IMR-90 (cell line): ENCODE measurements at regions not wholly inside any gene's neighbourhood (a gene's known extent, or its start where the extent isn't known, plus 50 kb on each side); places are given as distances from the start of the nearest gene placed in this dataset.
A peak's percentile ranks its signal among the peaks of the same experiment; 100 is the strongest.

Experiments used
- ATAC-seq: fragments of 200-7000 bp; cut with Tn5 transposase; 2 replicates; pipeline ENCODE4 v1.9.1; 2020; ENCODE audit warnings: low read depth, mild to moderate bottlenecking, moderate library complexity
- BruUV-seq: library from RNA; stranded (reverse); fragments of 400-500 nt; replicated peaks from 2 replicates; lab custom pipeline; 2021; lab: Mats Ljungman, UMichigan
- CTCF ChIA-PET: fragments of 300-600 bp; formaldehyde crosslinking; extraction: SDS; loops from one replicate; lab custom pipeline; 2021; ENCODE audit warnings: antibody characterized with exemption; lab: Yijun Ruan, JAX
- POLR2A ChIA-PET: fragments of 300-600 bp; sonication (Branson Sonifier 250); formaldehyde crosslinking; loops from one replicate; lab custom pipeline; 2022; ENCODE audit warnings: antibody characterized with exemption; ENCODE audit not compliant: unreplicated experiment; lab: Charles Lee
- DNase-seq: peaks from one replicate; pipeline ENCODE4 v3.0.0; 2013
- H2AFZ ChIP-seq: replicated peaks from 2 replicates; pipeline ENCODE3; 2013; ENCODE audit warnings: low read length, mild to moderate bottlenecking; ENCODE audit not compliant: poor library complexity
- H2AK5ac ChIP-seq: 2 replicates; pipeline ENCODE4 v1.6.1; 2013; ENCODE audit warnings: low read depth, low read length, inconsistent platforms
- H2AK9ac ChIP-seq: replicated peaks from 2 replicates; pipeline ENCODE3; 2013; ENCODE audit warnings: mild to moderate bottlenecking, low read depth, low read length, moderate library complexity; ENCODE audit not compliant: poor library complexity
- H2BK120ac ChIP-seq: 2 replicates; pipeline ENCODE4 v1.6.1; 2013; ENCODE audit warnings: low read depth, low read length, inconsistent platforms
- H2BK15ac ChIP-seq: 3 replicates; pipeline ENCODE4 v1.6.1; 2013; ENCODE audit warnings: low read depth, low read length, inconsistent platforms
- H2BK20ac ChIP-seq: 2 replicates; pipeline ENCODE4 v1.6.1; 2013; ENCODE audit warnings: low read depth, mild to moderate bottlenecking, inconsistent platforms, low read length, moderate library complexity
- H2BK5ac ChIP-seq: 2 replicates; pipeline ENCODE4 v1.6.1; 2013; ENCODE audit warnings: mild to moderate bottlenecking, low read depth, low read length, inconsistent platforms; ENCODE audit not compliant: poor library complexity, severe bottlenecking
- H3K14ac ChIP-seq: replicated peaks from 2 replicates; pipeline ENCODE4 v1.6.1; 2013; ENCODE audit warnings: low read depth, low read length, inconsistent platforms
- H3K18ac ChIP-seq: 2 replicates; pipeline ENCODE4 v1.6.1; 2013; ENCODE audit warnings: low read depth, low read length, control low read depth
- H3K23ac ChIP-seq: 2 replicates; pipeline ENCODE4 v1.6.1; 2013; ENCODE audit warnings: low read depth, low read length, inconsistent platforms
- H3K27ac ChIP-seq: 2 replicates; pipeline ENCODE4 v1.5.1; 2013; ENCODE audit warnings: mild to moderate bottlenecking, control low read depth, low read length; ENCODE audit not compliant: insufficient read depth
- H3K27me3 ChIP-seq: 2 replicates; pipeline ENCODE4 v1.6.1; 2013; ENCODE audit warnings: low read length; ENCODE audit not compliant: control insufficient read depth, insufficient read depth
- H3K36me3 ChIP-seq: 2 replicates; pipeline ENCODE4 v1.6.1; 2013; ENCODE audit warnings: low read length, mixed read lengths; ENCODE audit not compliant: control insufficient read depth, insufficient read depth
- H3K4ac ChIP-seq: 2 replicates; pipeline ENCODE4 v1.6.1; 2013; ENCODE audit warnings: low read depth, low read length, inconsistent platforms
- H3K4me1 ChIP-seq: 2 replicates; pipeline ENCODE4 v1.6.1; 2013; ENCODE audit warnings: low read length, mixed read lengths; ENCODE audit not compliant: control insufficient read depth, insufficient read depth
- H3K4me2 ChIP-seq: 2 replicates; pipeline ENCODE4 v1.6.1; 2013; ENCODE audit warnings: low read depth, mild to moderate bottlenecking, control low read depth, low read length, moderate library complexity
- H3K4me3 ChIP-seq: 2 replicates; pipeline ENCODE4 v1.5.1; 2013; ENCODE audit warnings: low read depth, mild to moderate bottlenecking, control low read depth, low read length, moderate library complexity; ENCODE audit not compliant: insufficient read depth
- H3K56ac ChIP-seq: 2 replicates; pipeline ENCODE4 v1.6.1; 2013; ENCODE audit warnings: low read length, inconsistent platforms; ENCODE audit not compliant: insufficient read depth; ENCODE audit errors: extremely low read depth
- H3K79me1 ChIP-seq, 2 experiments: 2 replicates each; pipeline ENCODE4 v1.6.1; 2013; ENCODE audit warnings: low read length in 2 of 2, inconsistent platforms in 1 of 2, low read depth in 1 of 2
- H3K9ac ChIP-seq: 2 replicates; pipeline ENCODE4 v1.6.1; 2013; ENCODE audit warnings: low read depth, low read length, control low read depth
- H3K9me1 ChIP-seq: 2 replicates; pipeline ENCODE4 v1.6.1; 2013; ENCODE audit warnings: low read length, inconsistent platforms; ENCODE audit not compliant: insufficient read depth
- H3K9me3 ChIP-seq: 2 replicates; pipeline ENCODE4 v1.6.1; 2013; ENCODE audit warnings: low read length; ENCODE audit not compliant: control insufficient read depth, insufficient read depth
- H4K20me1 ChIP-seq: 2 replicates; pipeline ENCODE4 v1.6.1; 2013; ENCODE audit warnings: low read length, inconsistent platforms; ENCODE audit not compliant: insufficient read depth
- H4K5ac ChIP-seq: 2 replicates; pipeline ENCODE4 v1.6.1; 2013; ENCODE audit warnings: mild to moderate bottlenecking, low read depth, low read length, control low read depth
- H4K8ac ChIP-seq, 2 experiments: 2 replicates each; pipeline ENCODE4 v1.6.1; 2013; ENCODE audit warnings: low read depth in 2 of 2, low read length in 2 of 2, control low read depth in 1 of 2, inconsistent platforms in 1 of 2
- H4K91ac ChIP-seq: 2 replicates; pipeline ENCODE4 v1.6.1; 2013; ENCODE audit warnings: low read depth, low read length, inconsistent platforms; ENCODE audit not compliant: insufficient read depth
- BHLHE40 ChIP-seq: fragments of 150-350 bp; IDR thresholded peaks from 2 replicates; pipeline ENCODE4 v1.6.1; 2016; ENCODE audit warnings: mild to moderate bottlenecking, low read depth, low read length
- CEBPB ChIP-seq: IDR thresholded peaks from 2 replicates; pipeline ENCODE4 v1.6.1; 2012; ENCODE audit warnings: low read depth, low read length, improper control_type of control experiment
- CHD1 ChIP-seq: IDR thresholded peaks from 2 replicates; pipeline ENCODE4 v1.6.1; 2012; ENCODE audit warnings: low read depth, low read length, improper control_type of control experiment
- CTCF ChIP-seq: conservative IDR thresholded peaks from 2 replicates; pipeline ENCODE4 v1.5.1; 2012; ENCODE audit warnings: mild to moderate bottlenecking, low read depth, low read length, improper control_type of control experiment
- ELK1 ChIP-seq: fragments of 150-350 bp; IDR thresholded peaks from 2 replicates; pipeline ENCODE4 v1.6.1; 2016; ENCODE audit warnings: low read depth, mild to moderate bottlenecking, low read length, moderate library complexity, borderline replicate concordance
- FOS ChIP-seq: fragments of 150-350 bp; IDR thresholded peaks from 2 replicates; pipeline ENCODE4 v1.6.1; 2016; ENCODE audit warnings: low read depth, low read length
- MAFK ChIP-seq: IDR thresholded peaks from 2 replicates; pipeline ENCODE4 v1.6.1; 2012; ENCODE audit warnings: low read depth, low read length, improper control_type of control experiment
- MAZ ChIP-seq: IDR thresholded peaks from 2 replicates; pipeline ENCODE4 v1.6.1; 2012; ENCODE audit warnings: low read depth, mild to moderate bottlenecking, low read length, improper control_type of control experiment, moderate library complexity, borderline replicate concordance
- MXI1 ChIP-seq: IDR thresholded peaks from 2 replicates; pipeline ENCODE4 v1.6.1; 2012; ENCODE audit warnings: low read depth, mild to moderate bottlenecking, low read length, moderate library complexity, borderline replicate concordance
- NFE2L2 ChIP-seq: fragments of 150-350 bp; IDR thresholded peaks from 2 replicates; pipeline ENCODE4 v1.6.1; 2016; ENCODE audit warnings: low read depth, mild to moderate bottlenecking, low read length
- POLR2A ChIP-seq: IDR thresholded peaks from 2 replicates; pipeline ENCODE4 v1.6.1; 2012; ENCODE audit warnings: mild to moderate bottlenecking, low read depth, low read length
- RAD21 ChIP-seq: IDR thresholded peaks from 2 replicates; pipeline ENCODE4 v1.6.1; 2012; ENCODE audit warnings: low read length, improper control_type of control experiment
- RCOR1 ChIP-seq: IDR thresholded peaks from 2 replicates; pipeline ENCODE4 v1.6.1; 2012; ENCODE audit warnings: mild to moderate bottlenecking, low read length, improper control_type of control experiment; ENCODE audit not compliant: insufficient replicate concordance
- RFX5 ChIP-seq: IDR thresholded peaks from 2 replicates; pipeline ENCODE4 v1.8.0; 2012; ENCODE audit warnings: low read depth, mild to moderate bottlenecking, low read length, moderate library complexity
- SMC3 ChIP-seq: fragments of 150-350 bp; IDR thresholded peaks from 2 replicates; pipeline ENCODE4 v1.6.1; 2016; ENCODE audit warnings: low read depth, mild to moderate bottlenecking, antibody characterized with exemption, low read length, moderate library complexity
- USF2 ChIP-seq: fragments of 150-350 bp; IDR thresholded peaks from 2 replicates; pipeline ENCODE4 v1.6.1; 2017; ENCODE audit warnings: mild to moderate bottlenecking, antibody characterized with exemption, low read length, low read depth
- dilution Hi-C: fragments of 300-500 bp; cut with HindIII; formaldehyde crosslinking; loops from one replicate; pipeline ENCODE4 v1.14.3; 2018; ENCODE audit warnings: low sequenced_read_pairs; ENCODE audit not compliant: unreplicated experiment
- in situ Hi-C: fragments of 300-500 bp; cut with MboI; formaldehyde crosslinking; loops from 3 replicates; pipeline ENCODE4 v1.14.3; 2019; ENCODE audit warnings: low sequenced_read_pairs, inconsistent platforms, mixed read lengths
- intact Hi-C: fragments of 100-400 bp; cut with micrococcal nuclease; formaldehyde crosslinking; loops from 2 replicates; pipeline ENCODE4 v1.10.0; 2022

GRCh38 chr1:178031856-178032320, 62.0 kb upstream of the RASAL2 start:
- H4K5ac ChIP-seq: no peak overlapping the region
- in situ Hi-C loops: loop anchor here (5.0 kb wide), 1 partner anchor 250 kb away; no protein-coding TSS in a partner anchor
- no peak overlapping the region for H2BK5ac ChIP-seq
- H2BK15ac ChIP-seq: no peak overlapping the region
- H2AK5ac ChIP-seq: no peak overlapping the region
- no peaks in the 10 kb centered on the region for H3K79me1 ChIP-seq
- H3K4me2 ChIP-seq: no peak overlapping the region
- no peak overlapping the region for H3K4me3 ChIP-seq
- H3K9ac ChIP-seq: no peak overlapping the region
- peak; percentile 93 for DNase-seq
- TF ChIP-seq NFE2L2 (no peak), CEBPB (no peak; the same call in 1 of the 2 replicates), RAD21 (peak; percentile 91), SMC3 (peak; percentile 96), USF2 (no peak), BHLHE40 (no peak), CTCF (peak; percentile 92), POLR2A (0 out of 2 replicates have a peak, but pooled peaks have one; percentile 23), FOS (no peak), ELK1 (no peak), RFX5 (no peak), MAZ (peak; percentile 54; the same call in 1 of the 2 replicates), MXI1 (no peak), MAFK (no peak), RCOR1 (no peak), CHD1 (no peak)
- no peak overlapping the region for H3K18ac ChIP-seq
- intact Hi-C loops: loop anchor here (1.0 to 5.0 kb wide), 5 partner anchors 61 to 265 kb away; no protein-coding TSS in a partner anchor
- H4K20me1 ChIP-seq: no peaks in the 10 kb centered on the region
- H3K56ac ChIP-seq: no peak overlapping the region
- peak; percentile 96 for ATAC-seq
- H2AK9ac ChIP-seq: no peak overlapping the region
- H3K36me3 ChIP-seq: no peaks in the 10 kb centered on the region
- peaks cover 2% of the 10 kb centered on the region; the same call in 1 of the 2 replicates for H3K9me1 ChIP-seq
- dilution Hi-C loops: loop anchor here (25.0 kb wide), 1 partner anchor 255 kb away; no protein-coding TSS in a partner anchor
- H2AFZ ChIP-seq: peak overlapping the region; percentile 64
- no peak overlapping the region for H3K14ac ChIP-seq
- no peaks in the 10 kb centered on the region for H3K4me1 ChIP-seq
- H3K23ac ChIP-seq: no peak overlapping the region
- BruUV-seq: no TSS peak
- CTCF ChIA-PET: interaction anchor here (0.5 to 4.3 kb wide), 27 partner anchors 8 to 268 kb away, joined by 3 to 29 read pairs (median 4); partner anchors contain the start of gene RASAL2
- H2BK120ac ChIP-seq: no peak overlapping the region
- H3K9me3 ChIP-seq: no peaks in the 10 kb centered on the region
- H4K91ac ChIP-seq: no peak overlapping the region
- no peaks in the 10 kb centered on the region for H3K27me3 ChIP-seq
- no peak overlapping the region for H3K27ac ChIP-seq
- H4K8ac ChIP-seq: no peak overlapping the region
- H3K4ac ChIP-seq: 0 out of 2 replicates have a peak overlapping the region, but pooled peaks have one; percentile 13
- POLR2A ChIA-PET: no interaction called here
- H2BK20ac ChIP-seq: no peak overlapping the region; the same call in 1 of the 2 replicates
